Kidney glomerular epithelial cell (primary cell): ENCODE measurements at regions not wholly inside any gene's neighbourhood (a gene's known extent, or its start where the extent isn't known, plus 50 kb on each side); places are given as distances from the start of the nearest gene placed in this dataset.

Source experiments
- DNase-seq: peaks from one replicate; lab custom pipeline; 2025; lab: John Stamatoyannopoulos, UW

- DNase-seq, result no peak
These were observed 85.2 kb upstream of the IGLL5 start for GRCh38 chr22:22802339-22802970.

GRCh38 chr22:22803285-22803853, 84.2 kb upstream of the IGLL5 start:
- DNase-seq, result no peak

GRCh38 chr22:22810018-22810427, 77.6 kb upstream of the IGLL5 start:
- DNase-seq, result peak; percentile 0

GRCh38 chr22:22810471-22810870, 77.1 kb upstream of the IGLL5 start:
- DNase-seq, result no peak

GRCh38 chr22:22811016-22812009, 76.3 kb upstream of the IGLL5 start:
- no peak for DNase-seq

GRCh38 chr22:22812031-22812905, 75.3 kb upstream of the IGLL5 start:
- DNase-seq, result no peak

GRCh38 chr22:22813126-22814075, 74.2 kb upstream of the IGLL5 start:
- DNase-seq, result no peak

GRCh38 chr22:22814666-22815396, 72.8 kb upstream of the IGLL5 start:
- DNase-seq, result no peak

- DNase-seq, result no peak
These were observed 72.0 kb upstream of the IGLL5 start for GRCh38 chr22:22815397-22816170.

GRCh38 chr22:22816171-22816514, 71.5 kb upstream of the IGLL5 start:
- DNase-seq, result no peak

- no peak for DNase-seq
These were observed 70.7 kb upstream of the IGLL5 start for GRCh38 chr22:22816766-22817410.

- DNase-seq, result no peak
These were observed 70.0 kb upstream of the IGLL5 start for GRCh38 chr22:22817468-22818201.

GRCh38 chr22:22818202-22818538, 69.4 kb upstream of the IGLL5 start:
- DNase-seq, result no peak

- DNase-seq, result no peak
These were observed 68.5 kb upstream of the IGLL5 start for GRCh38 chr22:22818861-22819855.

- no peak for DNase-seq
These were observed 67.5 kb upstream of the IGLL5 start for GRCh38 chr22:22820076-22820475.

GRCh38 chr22:22820626-22821025, 67.0 kb upstream of the IGLL5 start:
- no peak for DNase-seq

- DNase-seq, result no peak
These were observed 66.3 kb upstream of the IGLL5 start for GRCh38 chr22:22821340-22821739.
